ENCODE measurements at regions not wholly inside any gene's neighbourhood (a gene's known extent, or its start where the extent isn't known, plus 50 kb on each side); places are given as distances from the start of the nearest gene placed in this dataset.

DNA sequence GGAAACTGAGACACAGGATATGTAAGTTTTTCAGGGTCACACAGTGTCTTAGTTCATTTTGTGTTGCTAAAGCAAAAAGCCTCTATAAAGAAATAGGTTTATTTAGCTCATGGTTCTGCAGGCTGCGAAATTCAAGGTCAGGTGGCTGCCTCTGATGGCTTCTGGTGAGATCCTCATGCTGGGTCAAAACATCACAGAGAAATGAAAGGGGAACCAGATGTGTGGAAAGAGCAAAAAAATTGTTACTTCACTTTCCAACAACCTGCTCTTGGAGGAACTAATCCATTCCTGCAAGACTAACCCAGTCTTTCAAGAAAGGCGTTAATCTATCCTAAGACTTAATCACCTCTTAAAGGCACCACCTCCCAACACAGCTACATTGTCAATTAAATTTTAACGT is 64.2 kb upstream of the UBL3 start:
- H3K9me3 ChIP-seq, result no peaks in the 10 kb centered on the region
- intact Hi-C loops (cut with DNase I), result no loop called here
- peak in 1 of 2 donors; percentile 3 for DNase-seq (ENCODE audit: extremely low spot score in 2 of 2)
- no peak overlapping the region for H3K27ac ChIP-seq
- TF ChIP-seq POLR2AphosphoS5 (IDR thresholded peaks at IDR 0.05; ENCODE audit: insufficient read depth in 1 of 2, low read depth in 1 of 2) (no peak), POLR2A (IDR thresholded peaks at IDR 0.05) (no peak)
- TF ChIP-seq, protein P1, sequence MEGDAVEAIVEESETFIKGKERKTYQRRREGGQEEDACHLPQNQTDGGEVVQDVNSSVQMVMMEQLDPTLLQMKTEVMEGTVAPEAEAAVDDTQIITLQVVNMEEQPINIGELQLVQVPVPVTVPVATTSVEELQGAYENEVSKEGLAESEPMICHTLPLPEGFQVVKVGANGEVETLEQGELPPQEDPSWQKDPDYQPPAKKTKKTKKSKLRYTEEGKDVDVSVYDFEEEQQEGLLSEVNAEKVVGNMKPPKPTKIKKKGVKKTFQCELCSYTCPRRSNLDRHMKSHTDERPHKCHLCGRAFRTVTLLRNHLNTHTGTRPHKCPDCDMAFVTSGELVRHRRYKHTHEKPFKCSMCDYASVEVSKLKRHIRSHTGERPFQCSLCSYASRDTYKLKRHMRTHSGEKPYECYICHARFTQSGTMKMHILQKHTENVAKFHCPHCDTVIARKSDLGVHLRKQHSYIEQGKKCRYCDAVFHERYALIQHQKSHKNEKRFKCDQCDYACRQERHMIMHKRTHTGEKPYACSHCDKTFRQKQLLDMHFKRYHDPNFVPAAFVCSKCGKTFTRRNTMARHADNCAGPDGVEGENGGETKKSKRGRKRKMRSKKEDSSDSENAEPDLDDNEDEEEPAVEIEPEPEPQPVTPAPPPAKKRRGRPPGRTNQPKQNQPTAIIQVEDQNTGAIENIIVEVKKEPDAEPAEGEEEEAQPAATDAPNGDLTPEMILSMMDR (IDR thresholded peaks at IDR 0.05), result no peak
- H3K4me1 ChIP-seq, result no peaks in the 10 kb centered on the region
- no peaks in the 10 kb centered on the region for H3K36me3 ChIP-seq
- no peaks in the 10 kb centered on the region for H3K27me3 ChIP-seq
- no peak overlapping the region for H3K4me3 ChIP-seq

GRCh38 chr13:29911781-29912418 is 61.5 kb upstream of the UBL3 start:
- intact Hi-C loops (cut with DNase I), result no loop called here
- Histone ChIP-seq H3K4me1 (no peaks in the 10 kb centered on the region), H3K27me3 (no peaks in the 10 kb centered on the region), H3K36me3 (no peaks in the 10 kb centered on the region), H3K27ac (no peak overlapping the region), H3K4me3 (no peak overlapping the region), H3K9me3 (no peaks in the 10 kb centered on the region)
- TF ChIP-seq, protein P1 (IDR thresholded peaks at IDR 0.05), result no peak
- TF ChIP-seq POLR2AphosphoS5 (IDR thresholded peaks at IDR 0.05; ENCODE audit: insufficient read depth in 1 of 2, low read depth in 1 of 2) (no peak), POLR2A (IDR thresholded peaks at IDR 0.05) (no peak)
- DNase-seq (ENCODE audit: extremely low spot score in 2 of 2), result peak in 1 of 2 donors; percentile 56

GRCh38 chr13:29909975-29910674 is 59.7 kb upstream of the UBL3 start:
- peak in 1 of 2 donors; percentile 67 for DNase-seq (ENCODE audit: extremely low spot score in 2 of 2)
- H3K4me3 ChIP-seq, result no peak overlapping the region
- H3K36me3 ChIP-seq, result no peaks in the 10 kb centered on the region
- peaks cover 14% of the 10 kb centered on the region for H3K4me1 ChIP-seq
- no peak overlapping the region for H3K27ac ChIP-seq
- H3K27me3 ChIP-seq, result no peaks in the 10 kb centered on the region
- intact Hi-C loops (cut with DNase I), result no loop called here
- no peaks in the 10 kb centered on the region for H3K9me3 ChIP-seq
- no peak for TF ChIP-seq POLR2AphosphoS5 (IDR thresholded peaks at IDR 0.05; ENCODE audit: insufficient read depth in 1 of 2, low read depth in 1 of 2)

- H3K27me3 ChIP-seq, result no peaks in the 10 kb centered on the region
- DNase-seq (ENCODE audit: extremely low spot score in 2 of 2), result peak in 1 of 2 donors; percentile 76
- intact Hi-C loops (cut with DNase I), result no loop called here
- no peak for TF ChIP-seq POLR2A (IDR thresholded peaks at IDR 0.05)
- TF ChIP-seq, protein P1 (IDR thresholded peaks at IDR 0.05), result no peak
- no peak for TF ChIP-seq POLR2AphosphoS5 (IDR thresholded peaks at IDR 0.05; ENCODE audit: insufficient read depth in 1 of 2, low read depth in 1 of 2)
- H3K4me1 ChIP-seq, result peaks cover 14% of the 10 kb centered on the region
- no peaks in the 10 kb centered on the region for H3K36me3 ChIP-seq
- no peaks in the 10 kb centered on the region for H3K9me3 ChIP-seq
- no peak overlapping the region for H3K4me3 ChIP-seq
- no peak overlapping the region for H3K27ac ChIP-seq
Observed at GRCh38 chr13:29909081-29909730, 58.8 kb upstream of the UBL3 start.

DNA sequence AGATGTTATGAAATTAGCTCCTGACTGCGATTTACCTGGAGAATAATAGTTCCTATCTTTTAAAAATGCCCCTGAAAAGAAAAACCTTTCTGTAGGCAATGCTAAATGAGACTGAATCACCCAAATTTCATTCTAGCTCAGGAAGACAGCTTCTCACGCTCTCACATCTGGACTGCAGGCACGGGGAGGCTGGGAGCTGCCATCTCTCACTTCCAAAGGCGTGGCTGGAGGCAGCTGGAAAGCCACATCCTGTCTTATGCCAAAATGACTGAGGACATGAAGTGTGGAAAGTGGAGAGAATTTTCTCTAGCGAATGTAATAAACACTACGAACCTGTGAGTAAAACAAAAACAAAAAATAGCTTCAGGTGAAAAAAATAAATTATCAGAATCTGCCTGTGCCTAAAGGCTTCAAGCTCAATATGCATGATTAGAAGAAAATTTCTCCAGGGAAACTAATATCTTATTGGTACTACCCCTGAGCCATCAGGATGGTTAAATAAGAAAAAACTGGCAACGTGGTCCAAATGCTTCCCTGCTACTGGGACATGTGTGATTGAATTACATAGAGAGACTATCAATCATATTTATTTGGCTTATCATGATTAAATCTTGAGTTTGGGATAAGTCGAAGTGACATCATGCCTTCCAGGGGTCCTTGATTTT is 58.1 kb upstream of the UBL3 start:
- Histone ChIP-seq H3K4me3 (no peak overlapping the region), H3K27me3 (no peaks in the 10 kb centered on the region), H3K4me1 (peaks cover 14% of the 10 kb centered on the region), H3K27ac (no peak overlapping the region), H3K9me3 (no peaks in the 10 kb centered on the region), H3K36me3 (no peaks in the 10 kb centered on the region)
- peak in 1 of 2 donors; percentile 64 for DNase-seq (ENCODE audit: extremely low spot score in 2 of 2)
- intact Hi-C loops (cut with DNase I), result no loop called here
- TF ChIP-seq, protein P1 (IDR thresholded peaks at IDR 0.05), result no peak
- TF ChIP-seq POLR2AphosphoS5 (IDR thresholded peaks at IDR 0.05; ENCODE audit: insufficient read depth in 1 of 2, low read depth in 1 of 2), result no peak
- no peak for TF ChIP-seq POLR2A (IDR thresholded peaks at IDR 0.05)
